Sciatic nerve (tissue), 2 donors: ENCODE measurements at regions not wholly inside any gene's neighbourhood (a gene's known extent, or its start where the extent isn't known, plus 50 kb on each side); places are given as distances from the start of the nearest gene placed in this dataset.
A peak's percentile ranks its signal among the peaks of the same experiment; 100 is the strongest.
"Not testable (repeated sequence)": the region's sequence is repeated elsewhere in the genome, so short reads cannot be mapped to it uniquely, and the experiment has no call there.

Source experiments
- ATAC-seq: fragments of 200-7000 bp; cut with Tn5 transposase; one replicate; pipeline ENCODE4 v1.9.1; 2020; ENCODE audit warnings: mild to moderate bottlenecking, moderate library complexity
- DNase-seq: peaks from one replicate; pipeline ENCODE4 v3.0.0-alpha.2; 2020; ENCODE audit warnings: low spot score
- intact Hi-C: fragments of 100-400 bp; cut with DNase I; formaldehyde crosslinking; loops from one replicate; pipeline ENCODE4 v1.14.2; 2022
- donor health status: DM: no; HTN: no; CAD: no.
- donor health status: DM: no; HTN: no; CAD: no.

GRCh38 chr2:66134138-66134701 is 300.7 kb upstream of the MEIS1 start:
- DNase-seq (no peak), ATAC-seq (no peak)
- intact Hi-C loops: no loop called here

GRCh38 chr2:66127656-66128055 is 307.3 kb upstream of the MEIS1 start:
- intact Hi-C loops: no loop called here
- ATAC-seq (no peak), DNase-seq (no peak)

DNA sequence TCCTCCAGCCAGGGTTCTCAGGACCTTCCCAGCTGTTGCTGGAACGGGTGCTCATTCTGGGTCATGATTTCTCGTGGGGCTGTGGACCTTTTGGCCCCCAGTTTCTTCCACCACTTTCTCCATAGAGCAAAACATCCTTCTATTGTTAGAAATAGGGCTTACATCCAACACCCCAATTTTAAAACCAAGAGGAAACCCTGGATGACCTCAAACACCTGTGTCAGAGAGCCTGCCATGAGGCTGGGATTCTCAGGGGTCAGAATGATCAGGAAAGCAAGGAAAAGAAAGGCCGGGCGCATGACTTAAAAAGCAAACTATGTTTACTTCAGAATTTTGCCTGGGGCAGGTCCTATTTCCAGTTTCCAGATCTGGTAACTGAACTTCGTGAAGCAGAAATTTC is 307.9 kb upstream of the MEIS1 start:
- ATAC-seq (peak; percentile 86), DNase-seq (no peak)
- intact Hi-C loops: no loop called here

DNA sequence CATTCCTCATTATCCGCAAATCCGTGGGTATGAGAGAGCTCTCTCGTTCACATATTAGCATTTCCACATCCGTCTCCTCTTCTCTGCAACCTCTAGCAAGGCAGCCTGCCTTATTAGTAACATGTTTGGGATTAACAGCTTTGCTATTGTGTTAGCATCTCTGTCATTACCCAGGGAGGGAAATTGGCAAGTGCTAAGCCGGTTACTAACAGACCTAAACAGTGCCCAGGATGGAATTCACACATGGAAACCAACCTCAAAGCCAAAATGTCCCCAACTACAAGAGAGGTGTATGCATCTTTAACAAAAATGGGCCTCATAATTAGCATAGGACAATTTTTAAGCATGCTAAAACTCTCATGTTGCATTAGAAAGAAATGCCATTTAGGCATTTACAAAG is 309.0 kb upstream of the MEIS1 start:
- intact Hi-C loops: no loop called here
- no peak for DNase-seq
- ATAC-seq: no peak

- DNase-seq (no peak), ATAC-seq (no peak)
- intact Hi-C loops: no loop called here
These were observed 312.4 kb upstream of the MEIS1 start for GRCh38 chr2:66122516-66122915.

DNA sequence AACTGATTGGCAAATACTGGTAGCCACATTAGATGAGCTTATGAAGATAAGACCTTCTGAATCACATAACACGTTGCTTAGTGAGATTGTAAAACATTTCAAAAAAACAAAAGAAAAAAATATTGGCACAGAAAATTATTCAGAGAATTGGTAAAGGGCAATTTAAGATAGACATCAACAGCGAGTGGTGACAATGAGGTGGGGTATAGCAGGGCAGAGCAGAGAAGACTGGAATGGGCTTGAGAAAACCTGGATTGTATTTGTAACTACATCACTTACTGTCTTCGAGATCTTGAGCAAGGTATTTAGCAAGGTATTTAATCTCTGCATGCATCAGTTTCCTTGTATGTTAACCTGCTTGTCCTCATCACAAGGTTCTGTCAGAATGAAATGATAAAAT is 313.0 kb upstream of the MEIS1 start:
- DNase-seq (no peak), ATAC-seq (no peak)
- intact Hi-C loops: no loop called here

- ATAC-seq: no peak
- intact Hi-C loops: no loop called here
- DNase-seq: no peak
These were observed 320.8 kb upstream of the MEIS1 start for GRCh38 chr2:66113988-66114625.

- ATAC-seq: no peak
- intact Hi-C loops: no loop called here
- no peak for DNase-seq
These were observed 323.2 kb upstream of the MEIS1 start for GRCh38 chr2:66111706-66112105.

DNA sequence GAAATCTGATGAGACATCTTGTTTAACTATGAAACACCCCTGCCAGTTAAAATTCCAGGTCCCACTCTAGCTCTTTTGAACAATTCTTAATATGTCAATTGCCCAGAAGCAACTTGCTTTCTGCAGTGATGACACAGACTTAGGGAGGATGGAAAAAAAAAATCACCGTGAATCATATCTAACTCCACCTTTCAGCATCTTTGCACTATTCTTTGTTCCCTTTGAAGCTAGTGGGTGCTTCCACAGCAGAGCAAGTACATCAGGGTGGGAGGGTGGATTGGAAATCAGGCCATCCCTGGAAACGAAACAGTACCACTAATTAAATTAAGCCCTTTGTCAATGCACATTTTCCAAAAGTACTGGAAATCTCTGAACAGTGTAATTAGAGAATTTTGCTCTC is 324.3 kb upstream of the MEIS1 start:
- no peak for ATAC-seq
- intact Hi-C loops: no loop called here
- DNase-seq: no peak

GRCh38 chr2:66110086-66110485 is 324.8 kb upstream of the MEIS1 start:
- DNase-seq (no peak), ATAC-seq (no peak)
- intact Hi-C loops: no loop called here

DNA sequence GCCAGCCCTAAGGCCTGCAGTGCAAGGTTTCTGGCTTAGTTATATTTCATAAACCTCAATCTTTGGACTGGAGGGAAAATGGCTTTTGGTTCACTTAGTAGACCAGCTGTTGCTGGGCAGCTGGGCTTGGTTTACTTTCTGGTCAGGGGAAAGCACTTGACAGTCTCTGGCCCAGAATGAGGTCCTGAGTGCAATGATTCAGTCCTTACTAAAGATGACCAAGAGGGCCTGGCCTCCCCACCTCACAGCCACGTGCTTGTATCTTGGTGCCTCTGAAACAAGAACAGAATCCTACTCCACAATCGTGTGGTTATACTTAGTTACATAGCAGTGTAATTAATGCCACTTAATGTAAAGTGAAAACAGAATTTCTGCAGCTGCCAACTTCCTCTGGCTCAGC is 325.5 kb upstream of the MEIS1 start:
- DNase-seq (no peak), ATAC-seq (no peak)
- intact Hi-C loops: no loop called here

DNA sequence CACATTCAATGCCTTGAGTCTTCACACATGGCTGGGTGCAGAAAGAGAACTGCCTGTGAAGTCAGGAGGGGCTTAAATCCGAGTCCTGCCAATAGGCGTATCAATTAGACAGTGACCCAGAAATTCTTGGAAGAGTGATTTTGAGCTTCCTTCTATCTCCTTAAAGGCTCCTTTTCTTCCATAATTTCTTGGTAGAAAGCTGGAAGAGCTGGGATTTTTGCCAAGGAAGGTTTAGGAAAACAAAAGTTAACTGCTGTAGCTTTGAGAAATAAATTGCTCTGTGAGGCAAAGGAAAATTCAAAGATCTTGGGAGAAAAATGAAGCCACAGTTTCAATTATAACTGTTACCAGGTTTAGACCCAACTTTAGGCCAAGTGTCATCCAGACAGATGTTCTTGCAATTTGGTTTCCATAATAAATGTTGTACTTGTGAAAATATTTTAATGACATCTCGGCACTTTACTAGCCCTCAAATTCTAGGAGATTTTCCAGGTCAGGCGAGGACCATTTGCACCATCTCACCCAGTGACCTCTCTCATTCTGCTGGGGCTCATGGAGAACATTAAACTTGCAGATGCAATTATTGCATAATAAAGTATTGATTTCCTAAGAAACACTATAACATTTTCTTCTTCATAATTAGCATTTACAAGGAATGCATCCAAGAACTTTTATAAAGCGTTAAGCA is 329.7 kb upstream of the MEIS1 start:
- ATAC-seq (peak; percentile 94), DNase-seq (no peak)
- intact Hi-C loops: no loop called here

DNA sequence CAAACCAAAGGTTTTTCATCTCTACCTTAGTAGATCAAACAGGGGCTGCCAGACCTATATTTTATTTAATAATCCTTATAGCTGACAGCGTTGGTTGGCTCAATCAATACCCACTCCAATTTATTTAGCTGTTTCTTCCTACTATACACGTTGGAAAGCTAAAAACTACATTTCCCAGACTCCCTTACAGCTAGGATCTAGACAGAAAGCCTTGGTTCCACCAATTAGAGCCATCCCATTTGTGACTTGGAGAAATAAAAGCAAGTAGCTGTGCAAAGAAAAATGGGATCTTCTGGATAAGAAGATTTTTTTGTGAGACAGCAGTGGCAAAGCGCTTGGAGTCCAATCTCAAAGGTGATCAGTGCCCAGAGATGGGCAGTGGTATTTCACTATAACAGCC is 331.3 kb upstream of the MEIS1 start:
- intact Hi-C loops: no loop called here
- no peak for DNase-seq
- ATAC-seq: no peak

GRCh38 chr2:66101206-66101605 is 333.7 kb upstream of the MEIS1 start:
- ATAC-seq (no peak), DNase-seq (no peak)
- intact Hi-C loops: no loop called here

DNA sequence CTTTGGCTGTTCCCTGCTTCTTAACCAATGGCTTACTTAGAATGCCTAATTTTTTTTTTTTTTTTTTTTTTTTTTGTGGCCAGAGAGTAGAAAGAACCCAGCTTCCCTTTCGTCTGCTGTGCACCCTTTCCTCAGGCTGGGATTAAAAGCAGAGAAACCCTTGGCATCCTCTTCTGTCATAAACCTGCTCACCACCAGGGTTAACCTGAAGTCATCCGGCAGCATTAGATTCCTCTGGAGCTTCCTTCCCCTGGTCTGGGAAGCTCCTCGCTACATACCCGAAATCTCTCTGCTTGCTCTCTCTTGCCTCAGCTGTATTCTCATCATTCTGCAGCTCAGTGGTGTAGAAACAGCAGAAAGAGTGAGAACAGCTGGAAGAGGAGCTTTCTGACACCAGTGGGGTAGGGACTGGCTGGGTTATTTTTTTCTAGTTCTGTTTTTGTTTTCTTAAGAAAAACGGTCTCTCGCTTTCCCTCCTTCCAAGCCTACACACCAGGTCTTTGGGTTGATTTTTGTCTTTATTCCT is 339.0 kb upstream of the MEIS1 start:
- ATAC-seq (no peak), DNase-seq (no peak)
- intact Hi-C loops: no loop called here

- intact Hi-C loops, ATAC-seq: not testable (repeated sequence)
These were observed 340.2 kb upstream of the MEIS1 start for GRCh38 chr2:66094689-66095088.

GRCh38 chr2:66093371-66093770 is 341.6 kb upstream of the MEIS1 start:
- no peak for DNase-seq
- ATAC-seq: no peak
- intact Hi-C loops: no loop called here

More at GRCh38 chr2:66094689-66095088, 340.2 kb upstream of the MEIS1 start:
- DNase-seq: not testable (repeated sequence)

GRCh38 chr2:66084948-66085590 is 349.9 kb upstream of the MEIS1 start:
- intact Hi-C loops: no loop called here
- ATAC-seq (no peak), DNase-seq (no peak)

- intact Hi-C loops: no loop called here
- DNase-seq (no peak), ATAC-seq (no peak)
These were observed 352.3 kb upstream of the MEIS1 start for GRCh38 chr2:66082581-66082980.

- intact Hi-C loops: no loop called here
- no peak for ATAC-seq
- no peak for DNase-seq
These were observed 354.8 kb upstream of the MEIS1 start for GRCh38 chr2:66080127-66080526.
